Activated CD4-positive, alpha-beta T cell treated with anti-CD3 and anti-CD28 coated beads, Interleukin-2, Interleukin-6, amounts not matched to agents 100 ng/mL and 50 ng/mL, durations not matched to agents 16 hours and 8 hours (primary cell): ENCODE measurements at regions not wholly inside any gene's neighbourhood (a gene's known extent, or its start where the extent isn't known, plus 50 kb on each side); places are given as distances from the start of the nearest gene placed in this dataset.
"Not testable (repeated sequence)": the region's sequence is repeated elsewhere in the genome, so short reads cannot be mapped to it uniquely, and the experiment has no call there.

Experiments
- DNase-seq: peaks from one replicate; pipeline ENCODE4 v3.0.0-alpha.2; 2020

- DNase-seq = no peak
These were observed 71.8 kb upstream of the TIAM2 start for GRCh38 chr6:154923199-154923869.

- no peak for DNase-seq
These were observed 70.0 kb upstream of the TIAM2 start for GRCh38 chr6:154925130-154925529.

- DNase-seq = no peak
These were observed 68.7 kb upstream of the TIAM2 start for GRCh38 chr6:154926366-154926765.

GRCh38 chr6:154928325-154928922 lies 66.7 kb upstream of the TIAM2 start:
- DNase-seq = peak; percentile 86

- DNase-seq = no peak
These were observed 64.7 kb upstream of the TIAM2 start for GRCh38 chr6:154930451-154930851.

- DNase-seq = no peak
These were observed 63.2 kb upstream of the TIAM2 start for GRCh38 chr6:154931711-154932424.

GRCh38 chr6:154932515-154933027 lies 62.5 kb upstream of the TIAM2 start:
- DNase-seq = no peak

- DNase-seq = no peak
These were observed 61.8 kb upstream of the TIAM2 start for GRCh38 chr6:154933181-154933827.

- no peak for DNase-seq
These were observed 57.6 kb upstream of the TIAM2 start for GRCh38 chr6:154937306-154938220.

- no peak for DNase-seq
These were observed 56.9 kb upstream of the TIAM2 start for GRCh38 chr6:154938221-154938580.

- DNase-seq = not testable (repeated sequence)
These were observed 56.3 kb upstream of the TIAM2 start for GRCh38 chr6:154938727-154939285.

GRCh38 chr6:154942770-154943169 lies 52.3 kb upstream of the TIAM2 start:
- DNase-seq = no peak

- DNase-seq = no peak
These were observed 49.7 kb upstream of the TIAM2 start for GRCh38 chr6:154945271-154945890.
